ENCODE measurements at regions not wholly inside any gene's neighbourhood (a gene's known extent, or its start where the extent isn't known, plus 50 kb on each side); places are given as distances from the start of the nearest gene placed in this dataset.
"Not testable (repeated sequence)": the region's sequence is repeated elsewhere in the genome, so short reads cannot be mapped to it uniquely, and the experiment has no call there.

DNA sequence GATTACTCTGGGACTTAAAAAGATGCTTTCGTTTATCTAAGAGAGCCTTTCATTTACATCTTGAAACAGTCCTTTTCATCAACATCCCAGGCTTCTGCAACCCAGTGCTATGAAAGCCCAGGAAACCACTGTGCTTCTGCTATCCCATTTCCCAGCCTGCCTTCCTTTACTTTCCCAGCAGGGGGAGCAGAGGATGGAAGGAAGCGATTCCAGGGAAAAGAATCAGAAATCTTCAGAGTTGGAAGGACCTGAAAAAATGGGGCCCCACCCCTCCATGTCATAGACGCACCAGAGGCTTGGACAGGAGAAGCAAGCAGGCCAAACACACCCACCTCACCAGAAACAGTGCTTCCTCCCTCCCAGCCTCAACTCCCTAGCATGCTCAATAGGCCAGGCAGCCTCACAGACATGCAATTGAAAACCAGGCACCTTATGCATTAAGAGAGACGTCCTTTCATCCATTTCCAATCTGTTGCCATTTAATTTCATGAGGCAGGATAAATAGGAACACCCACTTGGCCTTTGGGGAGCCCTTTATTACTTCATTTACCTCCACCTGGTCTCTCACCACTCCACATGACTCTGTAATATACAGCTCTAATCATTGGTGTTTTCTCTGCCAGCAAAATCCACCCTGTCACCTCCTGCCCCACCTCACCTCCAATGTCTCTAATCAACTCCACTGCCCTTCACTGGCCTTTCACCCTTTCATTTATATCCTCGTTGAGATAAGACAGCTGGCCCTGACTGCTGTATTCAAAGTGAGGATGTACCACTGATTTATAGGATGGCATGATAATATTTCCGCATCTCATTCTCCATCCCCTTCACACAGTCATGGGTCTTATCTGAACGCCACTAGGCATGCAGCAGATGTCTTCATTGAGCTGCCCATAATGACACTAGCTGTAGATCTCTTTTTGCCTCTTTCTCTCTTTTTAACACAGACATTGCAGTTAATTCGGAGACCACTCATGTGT lies 583.9 kb downstream of the NTRK3 start:
- peak; percentile 17 for DNase-seq (ENCODE audit: extremely low read depth, low read depth)

DNA sequence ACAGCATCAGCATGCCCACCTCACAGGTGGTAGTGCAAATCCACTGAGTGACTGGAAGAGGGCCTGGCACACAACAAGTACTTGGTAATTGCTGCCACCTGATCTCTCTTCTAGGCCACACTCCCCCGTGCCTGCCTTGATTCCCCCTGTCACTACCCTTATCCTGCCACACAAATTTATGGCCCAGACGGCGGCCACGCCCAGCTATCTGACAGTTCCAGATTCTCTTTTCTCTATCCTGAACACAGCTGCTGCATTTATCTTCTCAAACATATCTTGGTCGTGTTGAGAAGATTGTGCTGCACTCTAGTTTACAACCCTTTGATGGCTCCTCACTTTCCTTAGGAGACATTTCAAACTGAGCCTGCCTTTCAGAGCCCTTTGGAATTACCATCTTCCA lies 585.2 kb downstream of the NTRK3 start:
- TF ChIP-seq, protein P1, sequence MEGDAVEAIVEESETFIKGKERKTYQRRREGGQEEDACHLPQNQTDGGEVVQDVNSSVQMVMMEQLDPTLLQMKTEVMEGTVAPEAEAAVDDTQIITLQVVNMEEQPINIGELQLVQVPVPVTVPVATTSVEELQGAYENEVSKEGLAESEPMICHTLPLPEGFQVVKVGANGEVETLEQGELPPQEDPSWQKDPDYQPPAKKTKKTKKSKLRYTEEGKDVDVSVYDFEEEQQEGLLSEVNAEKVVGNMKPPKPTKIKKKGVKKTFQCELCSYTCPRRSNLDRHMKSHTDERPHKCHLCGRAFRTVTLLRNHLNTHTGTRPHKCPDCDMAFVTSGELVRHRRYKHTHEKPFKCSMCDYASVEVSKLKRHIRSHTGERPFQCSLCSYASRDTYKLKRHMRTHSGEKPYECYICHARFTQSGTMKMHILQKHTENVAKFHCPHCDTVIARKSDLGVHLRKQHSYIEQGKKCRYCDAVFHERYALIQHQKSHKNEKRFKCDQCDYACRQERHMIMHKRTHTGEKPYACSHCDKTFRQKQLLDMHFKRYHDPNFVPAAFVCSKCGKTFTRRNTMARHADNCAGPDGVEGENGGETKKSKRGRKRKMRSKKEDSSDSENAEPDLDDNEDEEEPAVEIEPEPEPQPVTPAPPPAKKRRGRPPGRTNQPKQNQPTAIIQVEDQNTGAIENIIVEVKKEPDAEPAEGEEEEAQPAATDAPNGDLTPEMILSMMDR (IDR thresholded peaks at IDR 0.05; ENCODE audit: low read depth, low read length, missing control alignments): no peak
- DNase-seq (ENCODE audit: extremely low read depth, low read depth): no peak
- H3K4me3 ChIP-seq (replicated peaks; ENCODE audit: low read depth, low read length): no peak overlapping the region

More for the DNA sequence above, 583.9 kb downstream of the NTRK3 start:
- TF ChIP-seq, protein P1 (IDR thresholded peaks at IDR 0.05; ENCODE audit: low read depth, low read length, missing control alignments): peak; percentile 66
- H3K4me3 ChIP-seq (replicated peaks; ENCODE audit: low read depth, low read length): no peak overlapping the region

DNA sequence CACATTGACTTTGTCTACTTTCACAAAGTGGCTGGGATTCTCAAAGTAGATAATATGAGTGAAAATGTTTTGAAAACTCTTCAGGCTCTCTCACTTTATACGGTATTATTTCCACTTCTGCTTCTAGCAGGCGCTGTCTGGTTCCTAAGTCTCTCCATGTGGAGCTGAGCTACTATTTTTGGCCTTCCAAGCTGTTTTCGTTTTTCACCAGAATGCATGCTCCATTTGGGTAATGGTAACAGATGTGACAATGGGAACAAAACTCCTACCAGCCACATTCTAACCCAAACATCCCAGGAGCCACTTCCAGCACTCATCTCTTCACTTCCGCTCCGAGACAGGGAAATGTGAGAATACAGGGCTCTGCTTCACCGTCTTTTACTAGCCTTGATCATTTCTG lies 586.7 kb downstream of the NTRK3 start:
- TF ChIP-seq, protein P1 (IDR thresholded peaks at IDR 0.05; ENCODE audit: low read depth, low read length, missing control alignments): no peak

DNA sequence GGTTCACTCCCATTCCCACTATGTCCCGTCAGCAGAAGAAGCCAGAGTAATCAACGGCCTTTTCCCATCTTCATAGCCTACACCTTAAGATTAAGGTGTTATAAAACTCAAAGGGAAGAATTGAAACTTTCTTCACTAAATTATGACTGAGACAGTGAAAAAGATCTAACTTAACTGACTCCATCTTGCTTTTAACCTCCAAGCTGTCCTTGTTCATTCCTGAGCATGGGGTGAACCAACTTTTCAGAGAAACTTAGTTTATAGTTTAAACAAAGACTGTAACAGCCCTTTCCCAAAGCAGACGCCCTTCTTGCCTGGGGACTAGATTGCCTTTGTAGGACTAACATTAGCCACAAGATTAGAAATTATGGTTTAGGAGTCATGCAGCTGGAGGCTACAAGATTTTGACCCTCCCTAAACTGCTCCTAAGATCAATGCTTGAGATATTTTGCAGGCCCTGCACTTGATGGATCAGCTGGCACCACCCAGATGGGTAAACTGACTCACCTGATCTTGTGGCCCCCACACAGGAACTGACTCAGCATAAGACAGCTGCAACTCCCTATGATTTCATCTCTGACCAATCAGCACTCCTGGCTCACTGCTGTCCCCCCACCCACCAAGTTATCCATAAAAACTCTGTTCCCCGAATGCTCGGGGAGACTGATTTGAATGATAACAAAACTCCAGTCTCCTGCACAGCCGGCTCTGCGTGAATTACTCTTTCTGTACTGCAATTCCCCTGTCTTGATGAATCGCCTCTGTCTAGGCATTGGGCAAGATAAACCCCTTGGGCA lies 587.6 kb downstream of the NTRK3 start:
- not testable (repeated sequence) for DNase-seq (ENCODE audit: extremely low read depth, low read depth); H3K4me3 ChIP-seq (replicated peaks; ENCODE audit: low read depth, low read length)

More for the DNA sequence above, 586.7 kb downstream of the NTRK3 start:
- no peak overlapping the region for H3K4me3 ChIP-seq (replicated peaks; ENCODE audit: low read depth, low read length)
- no peak for DNase-seq (ENCODE audit: extremely low read depth, low read depth)

DNA sequence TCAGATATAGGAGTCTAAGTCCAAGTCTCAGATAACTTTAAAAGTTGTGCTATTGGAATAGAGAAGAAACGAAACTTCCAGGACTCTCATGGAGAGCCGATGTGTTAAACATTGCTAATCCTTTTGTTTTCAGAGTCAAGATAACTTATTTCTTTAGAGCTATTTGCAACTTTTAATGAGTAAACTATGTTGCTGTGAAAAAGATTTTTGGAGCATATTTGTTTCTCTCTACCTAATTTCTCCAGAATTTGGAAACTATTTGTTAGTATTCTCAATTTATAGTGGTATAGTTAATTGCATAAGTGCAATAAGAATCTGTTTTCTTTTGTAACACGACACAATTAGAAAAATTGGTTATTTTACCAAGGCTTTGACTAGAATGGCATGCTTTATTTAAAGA lies 588.9 kb downstream of the NTRK3 start:
- DNase-seq (ENCODE audit: extremely low read depth, low read depth): no peak
- H3K4me3 ChIP-seq (replicated peaks; ENCODE audit: low read depth, low read length): no peak overlapping the region
- TF ChIP-seq, protein P1 (IDR thresholded peaks at IDR 0.05; ENCODE audit: low read depth, low read length, missing control alignments): no peak

DNA sequence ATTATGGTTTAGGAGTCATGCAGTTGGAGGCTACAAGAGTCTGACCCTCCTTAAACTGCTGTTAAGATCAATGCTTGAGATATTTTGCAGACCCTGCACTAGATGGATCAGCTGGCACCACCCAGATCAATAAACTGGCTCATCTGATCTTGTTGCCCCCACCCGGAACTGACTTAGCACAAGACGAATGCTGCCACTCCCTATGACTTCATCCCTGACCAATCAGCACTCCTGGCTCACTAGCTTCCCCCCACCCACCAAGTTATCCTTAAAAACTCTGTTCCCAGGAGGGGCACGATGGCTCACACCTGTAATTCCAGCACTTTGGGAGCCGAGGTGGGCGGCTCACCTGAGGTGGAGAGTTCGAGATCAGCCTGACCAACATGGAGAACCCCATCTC lies 594.0 kb downstream of the NTRK3 start:
- DNase-seq (ENCODE audit: extremely low read depth, low read depth): no peak
- TF ChIP-seq, protein P1 (IDR thresholded peaks at IDR 0.05; ENCODE audit: low read depth, low read length, missing control alignments): no peak
- no peak overlapping the region for H3K4me3 ChIP-seq (replicated peaks; ENCODE audit: low read depth, low read length)
